H1 (cell line): ENCODE measurements at regions not wholly inside any gene's neighbourhood (a gene's known extent, or its start where the extent isn't known, plus 50 kb on each side); places are given as distances from the start of the nearest gene placed in this dataset.

ENCODE experiments used
- CTCF ChIA-PET: fragments of 300-600 bp; sonication (Branson Sonifier 250); formaldehyde crosslinking; loops from one replicate; lab custom pipeline; 2021; ENCODE audit not compliant: partially characterized antibody; lab: Charles Lee
- POLR2A ChIA-PET: fragments of 300-600 bp; sonication (Branson Sonifier 250); formaldehyde crosslinking; loops from one replicate; lab custom pipeline; 2021; ENCODE audit warnings: inconsistent platforms; ENCODE audit not compliant: partially characterized antibody; lab: Charles Lee
- DNase-seq, 2 experiments: peaks; one replicate each; pipeline versions ENCODE4 v3.0.0 to v3.0.0-alpha.2; 2010 to 2022; ENCODE audit warnings: low spot score in 2 of 2, low read depth in 1 of 2, mixed read lengths in 1 of 2
- FAIRE-seq: peaks from 2 replicates; lab custom pipeline; 2011; peaks lifted over from hg19 to GRCh38; lab: Jason Lieb, UNC
- H2AFZ ChIP-seq: 2 replicates; pipeline ENCODE4 v1.8.1; 2012; ENCODE audit warnings: low read length, inconsistent platforms
- H2AK5ac ChIP-seq: 2 replicates; pipeline ENCODE4 v1.6.1; 2013; ENCODE audit warnings: low read depth, low read length
- H2BK120ac ChIP-seq: replicated peaks from 2 replicates; pipeline ENCODE3; 2013; ENCODE audit warnings: low read depth, low read length, inconsistent platforms
- H2BK12ac ChIP-seq: 2 replicates; pipeline ENCODE4 v1.6.1; 2013; ENCODE audit warnings: low read depth, low read length
- H2BK15ac ChIP-seq: 2 replicates; pipeline ENCODE4 v1.6.1; 2013; ENCODE audit warnings: low read length
- H2BK20ac ChIP-seq: 2 replicates; pipeline ENCODE4 v1.6.1; 2013; ENCODE audit warnings: low read length
- H2BK5ac ChIP-seq: 2 replicates; pipeline ENCODE4 v1.6.1; 2013; ENCODE audit warnings: low read depth, low read length
- H3K14ac ChIP-seq: 2 replicates; pipeline ENCODE4 v1.6.1; 2013; ENCODE audit warnings: inconsistent platforms; ENCODE audit not compliant: insufficient read length
- H3K18ac ChIP-seq: 2 replicates; pipeline ENCODE4 v1.6.1; 2013; ENCODE audit warnings: low read length; ENCODE audit errors: extremely low read depth
- H3K23ac ChIP-seq: 2 replicates; pipeline ENCODE4 v1.6.1; 2013; ENCODE audit warnings: inconsistent platforms; ENCODE audit not compliant: insufficient read length
- H3K23me2 ChIP-seq: 2 replicates; pipeline ENCODE4 v1.6.1; 2013; ENCODE audit warnings: low read depth, low read length
- H3K27ac ChIP-seq: 2 replicates; pipeline ENCODE4 v1.6.1; 2011; ENCODE audit warnings: low read depth, low read length, inconsistent platforms
- H3K27me3 ChIP-seq, 4 experiments: replicated peaks in 1 of 4; 1 replicate in 1 of 4; 2 replicates in 3 of 4; pipeline versions ENCODE4 v1.6.1 to v1.8.1; 2011 to 2013; ENCODE audit warnings: low read length in 3 of 4, mild to moderate bottlenecking in 3 of 4, inconsistent platforms in 2 of 4, mixed read lengths in 2 of 4, moderate library complexity in 1 of 4; ENCODE audit not compliant: control insufficient read depth in 3 of 4, insufficient read depth in 3 of 4; ENCODE audit errors: extremely low read depth in 1 of 4
- H3K36me3 ChIP-seq, 4 experiments: 2 replicates each; pipeline versions ENCODE4 v1.6.1 to v1.8.1; 2011 to 2013; ENCODE audit warnings: mild to moderate bottlenecking in 4 of 4, low read length in 3 of 4, moderate library complexity in 2 of 4, control low read depth in 1 of 4, inconsistent platforms in 1 of 4; ENCODE audit not compliant: insufficient read depth in 4 of 4, control insufficient read depth in 2 of 4
- H3K4ac ChIP-seq: replicated peaks from 2 replicates; pipeline ENCODE3; 2013; ENCODE audit warnings: low read length, low read depth, mixed read lengths, inconsistent platforms; ENCODE audit not compliant: insufficient read length
- H3K4me1 ChIP-seq, 4 experiments: replicated peaks in 1 of 4; 1 replicate in 1 of 4; 2 replicates in 3 of 4; pipeline versions ENCODE4 v1.6.1 to v1.8.1; 2011 to 2013; ENCODE audit warnings: low read length in 3 of 4, inconsistent platforms in 2 of 4, mixed read lengths in 1 of 4; ENCODE audit not compliant: insufficient read depth in 4 of 4, control insufficient read depth in 3 of 4
- H3K4me2 ChIP-seq, 2 experiments: 2 replicates each; pipeline versions ENCODE4 v1.6.1 to v1.8.1; 2011 to 2013; ENCODE audit warnings: low read depth in 2 of 2, low read length in 2 of 2, control low read depth in 1 of 2, inconsistent platforms in 1 of 2, mild to moderate bottlenecking in 1 of 2; ENCODE audit not compliant: insufficient read depth in 1 of 2
- H3K4me3 ChIP-seq, 4 experiments: fragments of 200-600, 300-600 bp in 1 of 4; sonication (generic), shearing (Covaris generic), sonication (Bioruptor Twin) in 1 of 4; 2 replicates each; pipeline versions ENCODE4 v1.5.1 to v1.8.1; 2011 to 2016; ENCODE audit warnings: low read length in 4 of 4, low read depth in 3 of 4, control low read depth in 2 of 4, inconsistent platforms in 2 of 4, mild to moderate bottlenecking in 2 of 4, mixed read lengths in 1 of 4, moderate library complexity in 1 of 4; ENCODE audit not compliant: insufficient read depth in 2 of 4; ENCODE audit errors: extremely low read depth in 1 of 4
- H3K56ac ChIP-seq: replicated peaks from 2 replicates; pipeline ENCODE3; 2013; ENCODE audit warnings: low read depth, mild to moderate bottlenecking, mixed read lengths, low read length, inconsistent platforms; ENCODE audit not compliant: insufficient read length
- H3K79me1 ChIP-seq: 2 replicates; pipeline ENCODE4 v1.6.1; 2013; ENCODE audit warnings: low read depth, low read length, control low read depth
- H3K79me2 ChIP-seq, 2 experiments: 2 replicates each; pipeline versions ENCODE4 v1.6.1 to v1.8.1; 2012 to 2013; ENCODE audit warnings: low read length in 2 of 2, mild to moderate bottlenecking in 2 of 2, inconsistent platforms in 1 of 2; ENCODE audit not compliant: insufficient read depth in 2 of 2, control insufficient read depth in 1 of 2
- H3K9ac ChIP-seq, 4 experiments: replicated peaks in 1 of 4; 1 replicate in 1 of 4; 2 replicates in 3 of 4; pipeline versions ENCODE4 v1.6.1 to v1.8.1; 2011 to 2013; ENCODE audit warnings: low read depth in 3 of 4, low read length in 3 of 4, control low read depth in 2 of 4, mild to moderate bottlenecking in 2 of 4, moderate library complexity in 2 of 4, inconsistent platforms in 1 of 4; ENCODE audit errors: extremely low read depth in 1 of 4
- H3K9me3 ChIP-seq, 2 experiments: 2 replicates each; pipeline versions ENCODE4 v1.6.1 to v1.8.1; 2012 to 2013; ENCODE audit warnings: mild to moderate bottlenecking in 2 of 2, moderate library complexity in 2 of 2, control low read depth in 1 of 2, inconsistent platforms in 1 of 2, low read depth in 1 of 2, low read length in 1 of 2, mixed read lengths in 1 of 2; ENCODE audit not compliant: insufficient read depth in 2 of 2
- H4K20me1 ChIP-seq, 2 experiments: replicated peaks in 1 of 2; 2 replicates each; pipeline versions ENCODE3 to v1.8.1; 2011 to 2013; ENCODE audit warnings: inconsistent platforms in 2 of 2, low read length in 2 of 2, mild to moderate bottlenecking in 1 of 2; ENCODE audit not compliant: insufficient read depth in 2 of 2, control insufficient read depth in 1 of 2
- H4K5ac ChIP-seq: 2 replicates; pipeline ENCODE4 v1.6.1; 2013; ENCODE audit warnings: low read length, low read depth, mixed read lengths, inconsistent platforms; ENCODE audit not compliant: insufficient read length
- H4K8ac ChIP-seq: 2 replicates; pipeline ENCODE4 v1.8.0; 2013; ENCODE audit warnings: mild to moderate bottlenecking, moderate library complexity, low read length, inconsistent platforms; ENCODE audit not compliant: insufficient read depth; ENCODE audit errors: extremely low read depth
- H4K91ac ChIP-seq: replicated peaks from 2 replicates; pipeline ENCODE3; 2013; ENCODE audit warnings: low read length, mixed read lengths, inconsistent platforms; ENCODE audit not compliant: insufficient read length
- BRCA1 ChIP-seq: IDR thresholded peaks from 2 replicates; pipeline ENCODE4 v1.6.1; 2012; ENCODE audit warnings: low read depth, low read length, improper control_type of control experiment
- CHD1 ChIP-seq: IDR thresholded peaks from 2 replicates; pipeline ENCODE4 v1.6.1; 2012; ENCODE audit warnings: low read depth, low read length, improper control_type of control experiment
- CTBP2 ChIP-seq: IDR thresholded peaks from 2 replicates; pipeline ENCODE4 v1.7.0; 2011; ENCODE audit warnings: borderline replicate concordance, mild to moderate bottlenecking, moderate library complexity, mixed read lengths, low read length; ENCODE audit not compliant: insufficient read depth, insufficient read length
- EP300 ChIP-seq, 2 experiments: IDR thresholded peaks; 1 replicate in 1 of 2; 2 replicates in 1 of 2; pipeline ENCODE4 v1.6.1; 2011 to 2012; ENCODE audit warnings: low read depth in 2 of 2, low read length in 2 of 2, mild to moderate bottlenecking in 2 of 2, borderline replicate concordance in 1 of 2, inconsistent platforms in 1 of 2, moderate library complexity in 1 of 2
- GTF2F1 ChIP-seq: IDR thresholded peaks from 2 replicates; pipeline ENCODE4 v1.6.1; 2012; ENCODE audit warnings: low read depth, low read length, improper control_type of control experiment, borderline replicate concordance
- HDAC2 ChIP-seq, 2 experiments: fragments of 300-600 bp in 1 of 2; sonication (generic) in 1 of 2; IDR thresholded peaks; 2 replicates each; pipeline ENCODE4 v1.6.1; 2011 to 2012; ENCODE audit warnings: low read depth in 2 of 2, low read length in 2 of 2, mild to moderate bottlenecking in 2 of 2, moderate library complexity in 2 of 2, borderline replicate concordance in 1 of 2, inconsistent platforms in 1 of 2
- JUN ChIP-seq: IDR thresholded peaks from 2 replicates; pipeline ENCODE4 v1.6.1; 2011; ENCODE audit warnings: low read depth, mild to moderate bottlenecking, improper control_type of control experiment, low read length
- KDM5A ChIP-seq: fragments of 200-600 bp; IDR thresholded peaks from 2 replicates; pipeline ENCODE4 v1.7.1; 2012; ENCODE audit warnings: mild to moderate bottlenecking, low read length, inconsistent platforms, mixed read lengths
- POU5F1 ChIP-seq: IDR thresholded peaks from 2 replicates; pipeline ENCODE4 v1.6.1; 2011; ENCODE audit warnings: low read depth, mild to moderate bottlenecking, low read length, moderate library complexity
- SAP30 ChIP-seq: fragments of 300-600 bp; sonication (generic); IDR thresholded peaks from 2 replicates; pipeline ENCODE4 v1.7.1; 2012; ENCODE audit warnings: low read length, moderate library complexity, mild to moderate bottlenecking, inconsistent platforms; ENCODE audit not compliant: insufficient read depth, insufficient replicate concordance
- SIN3A ChIP-seq, 2 experiments: IDR thresholded peaks in 1 of 2; conservative IDR thresholded peaks in 1 of 2; 2 replicates each; pipeline ENCODE4 v1.6.1; 2011 to 2012; ENCODE audit warnings: low read length in 2 of 2, improper control_type of control experiment in 1 of 2, low read depth in 1 of 2, mild to moderate bottlenecking in 1 of 2
- WGBS, 2 experiments: shearing (Covaris generic) in 1 of 2; methylation state at CpG; one replicate each; pipeline versions ENCODE4 v1.1.6 to v1.1.7; 2013 to 2015; ENCODE audit warnings: low lambda C conversion rate in 2 of 2, mixed read lengths in 2 of 2, inconsistent platforms in 1 of 2, low coverage in 1 of 2, missing lambda C conversion rate in 1 of 2; ENCODE audit not compliant: insufficient replicate concordance in 2 of 2, insufficient coverage in 1 of 2, insufficient read length in 1 of 2; ENCODE audit errors: extremely low coverage in 1 of 2, missing lambda C conversion rate in 1 of 2; 5-methylcytosine and 5-hydroxymethylcytosine counted together
- TF ChIP-seq, protein P1 (sequence below): IDR thresholded peaks from 2 replicates; pipeline ENCODE4 v1.6.1; 2012; ENCODE audit warnings: inconsistent platforms

DNA sequence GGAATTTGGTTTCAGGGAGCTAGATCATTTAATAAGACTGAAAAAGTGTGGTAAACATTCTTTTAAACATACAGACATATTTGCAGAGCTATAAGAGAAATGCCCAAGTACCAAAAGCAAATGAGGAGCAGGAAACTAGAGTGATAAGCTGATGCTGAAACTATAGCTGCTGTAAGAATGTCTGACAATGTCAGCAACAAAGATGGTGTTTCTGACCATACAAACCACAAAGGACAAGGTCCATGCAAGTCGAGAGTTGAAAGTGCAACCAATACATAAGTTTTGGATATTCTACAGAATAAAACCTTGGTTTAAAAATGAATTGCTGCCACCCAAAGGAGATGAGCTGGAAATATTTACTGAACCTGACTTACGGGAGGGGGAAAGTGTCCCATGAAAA lies 610.2 kb downstream of the TBL1XR1 start:
- no peak overlapping the region for H3K4ac ChIP-seq
- H4K20me1 ChIP-seq: no peaks in the 10 kb centered on the region
- H3K23ac ChIP-seq: no peak overlapping the region
- H2AFZ ChIP-seq: no peak overlapping the region; the same call in 1 of the 2 replicates
- H3K79me1 ChIP-seq: no peaks in the 10 kb centered on the region
- no peaks in the 10 kb centered on the region for H3K27me3 ChIP-seq
- H3K36me3 ChIP-seq: no peaks in the 10 kb centered on the region
- H2AK5ac ChIP-seq: no peak overlapping the region
- H4K8ac ChIP-seq: no peak overlapping the region
- no peaks in the 10 kb centered on the region for H3K9me3 ChIP-seq
- no peak overlapping the region for H2BK20ac ChIP-seq
- H3K79me2 ChIP-seq: no peaks in the 10 kb centered on the region
- H3K56ac ChIP-seq: no peak overlapping the region
- H3K23me2 ChIP-seq: no peaks in the 10 kb centered on the region
- no peak for FAIRE-seq
- H3K4me1 ChIP-seq: no peaks in the 10 kb centered on the region
- no peak overlapping the region for H3K27ac ChIP-seq
- H2BK15ac ChIP-seq: no peak overlapping the region
- no peak overlapping the region for H3K9ac ChIP-seq
- no peak overlapping the region for H4K91ac ChIP-seq
- H2BK5ac ChIP-seq: no peak overlapping the region
- no peak for DNase-seq
- no peak overlapping the region for H3K4me2 ChIP-seq
- ChIA-PET POLR2A (no interaction called here), CTCF (interaction anchor here (1.2 kb wide), 1 partner anchor 72 kb away, joined by 4 read pairs; no protein-coding TSS in a partner anchor)
- no peak overlapping the region for H2BK12ac ChIP-seq
- H2BK120ac ChIP-seq: no peak overlapping the region
- H3K4me3 ChIP-seq: no peak overlapping the region
- no peak overlapping the region for H3K14ac ChIP-seq
- no peak overlapping the region for H4K5ac ChIP-seq
- no peak overlapping the region for H3K18ac ChIP-seq
- 87% methylated on average over 2 of the region's 2 CpGs; no CpG with 5 or more reads in 1 of the 2 experiments for WGBS, 2 experiments
- TF ChIP-seq CHD1: no peak
- TF ChIP-seq SIN3A (conservative IDR thresholded peaks at IDR 0.05 in 1 of 2, IDR thresholded peaks at IDR 0.05 in 1 of 2; ENCODE audit: low read depth in 1 of 2, low read length in 2 of 2): no peak
- TF ChIP-seq, protein P1, sequence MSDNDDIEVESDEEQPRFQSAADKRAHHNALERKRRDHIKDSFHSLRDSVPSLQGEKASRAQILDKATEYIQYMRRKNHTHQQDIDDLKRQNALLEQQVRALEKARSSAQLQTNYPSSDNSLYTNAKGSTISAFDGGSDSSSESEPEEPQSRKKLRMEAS: no peak
- no peak for TF ChIP-seq POU5F1
- no peak for TF ChIP-seq JUN
- no peak for TF ChIP-seq CTBP2
- TF ChIP-seq HDAC2 (IDR thresholded peaks at IDR 0.05; ENCODE audit: borderline replicate concordance in 1 of 2, low read depth in 2 of 2, low read length in 2 of 2): no peak
- TF ChIP-seq SAP30: no peak
- TF ChIP-seq GTF2F1: no peak
- TF ChIP-seq KDM5A: no peak
- no peak for TF ChIP-seq BRCA1
- TF ChIP-seq EP300 (IDR thresholded peaks at IDR 0.05; ENCODE audit: borderline replicate concordance in 1 of 2, low read depth in 2 of 2, low read length in 2 of 2): no peak
